ENCODE measurements at regions not wholly inside any gene's neighbourhood (a gene's known extent, or its start where the extent isn't known, plus 50 kb on each side); places are given as distances from the start of the nearest gene placed in this dataset.

GRCh38 chr18:76113101-76113500 lies 381.9 kb downstream of the ZNF516 start:
- DNase-seq: no peak

GRCh38 chr18:76102626-76103025 lies 392.4 kb downstream of the ZNF516 start:
- no peak for DNase-seq

- no peak for DNase-seq
These were observed 392.9 kb downstream of the ZNF516 start for GRCh38 chr18:76102156-76102555.

- no peak for DNase-seq
These were observed 395.0 kb downstream of the ZNF516 start for GRCh38 chr18:76099931-76100457.

GRCh38 chr18:76098674-76099411 lies 396.2 kb downstream of the ZNF516 start:
- DNase-seq: no peak

- DNase-seq: no peak
These were observed 413.5 kb downstream of the ZNF516 start for GRCh38 chr18:76081536-76081935.

- DNase-seq: no peak
These were observed 414.6 kb downstream of the ZNF516 start for GRCh38 chr18:76080430-76080829.

- DNase-seq: no peak
These were observed 419.3 kb downstream of the ZNF516 start for GRCh38 chr18:76075777-76076176.

GRCh38 chr18:76064998-76065397 lies 430.0 kb downstream of the ZNF516 start:
- no peak for DNase-seq

GRCh38 chr18:76058146-76058545 lies 436.9 kb downstream of the ZNF516 start:
- no peak for DNase-seq

GRCh38 chr18:76057386-76057785 lies 437.7 kb downstream of the ZNF516 start:
- DNase-seq: no peak

- DNase-seq: no peak
These were observed 438.5 kb downstream of the ZNF516 start for GRCh38 chr18:76056471-76057110.

- no peak for DNase-seq
These were observed 439.5 kb downstream of the ZNF516 start for GRCh38 chr18:76055578-76055977.

GRCh38 chr18:76055025-76055424 lies 440.0 kb downstream of the ZNF516 start:
- DNase-seq: no peak

GRCh38 chr18:76054156-76054555 lies 440.9 kb downstream of the ZNF516 start:
- DNase-seq: no peak

GRCh38 chr18:76053551-76053950 lies 441.5 kb downstream of the ZNF516 start:
- no peak for DNase-seq

GRCh38 chr18:76052227-76052595 lies 442.8 kb downstream of the ZNF516 start:
- no peak for DNase-seq

GRCh38 chr18:76051396-76052226 lies 443.4 kb downstream of the ZNF516 start:
- no peak for DNase-seq

GRCh38 chr18:76046221-76046620 lies 448.8 kb downstream of the ZNF516 start:
- no peak for DNase-seq

- DNase-seq: no peak
These were observed 452.5 kb downstream of the ZNF516 start for GRCh38 chr18:76042511-76042910.

GRCh38 chr18:76018210-76018609 lies 476.8 kb downstream of the ZNF516 start:
- no peak for DNase-seq

- DNase-seq: no peak
These were observed 482.0 kb downstream of the ZNF516 start for GRCh38 chr18:76013057-76013456.

- DNase-seq: peak; percentile 5
These were observed 489.3 kb downstream of the ZNF516 start for GRCh38 chr18:76005632-76006208.

All from NCI-H526 treated with DMSO at 0.1 percent for 48 hours (cell line).